K562 (cell line): ENCODE measurements at regions not wholly inside any gene's neighbourhood (a gene's known extent, or its start where the extent isn't known, plus 50 kb on each side); places are given as distances from the start of the nearest gene placed in this dataset.

ENCODE experiments used
- ATAC-seq: fragments of 200-7000 bp; cut with Tn5 transposase; 3 replicates; pipeline ENCODE4 v1.9.1; 2020; ENCODE audit warnings: moderate library complexity
- BruUV-seq: library from RNA; stranded (reverse); fragments of 400-500 nt; replicated peaks from 2 replicates; lab custom pipeline; 2021; lab: Mats Ljungman, UMichigan
- CTCF ChIA-PET: fragments of 300-600 bp; formaldehyde crosslinking; extraction: SDS; loops from one replicate; lab custom pipeline; 2021; ENCODE audit warnings: low intra/inter-chr PET ratio; lab: Yijun Ruan, JAX
- POLR2A ChIA-PET: fragments of 300-600, 350-650 bp; sonication (Branson Sonifier 250); formaldehyde crosslinking; extraction: SDS; loops from one replicate; lab custom pipeline; 2021; ENCODE audit warnings: antibody characterized with exemption, inconsistent platforms; lab: Yijun Ruan, JAX
- DNase-seq, 4 experiments: peaks; one replicate each; pipeline versions ENCODE4 v3.0.0 to v3.0.0-alpha.2; 2011 to 2018; ENCODE audit warnings: low spot score in 3 of 4, mixed read lengths in 3 of 4; ENCODE audit errors: extremely low read depth in 1 of 4
- FAIRE-seq: peaks from 2 replicates; lab custom pipeline; 2011; peaks lifted over from hg19 to GRCh38; lab: Jason Lieb, UNC
- H2AFZ ChIP-seq: 2 replicates; pipeline ENCODE4 v1.6.0; 2011; ENCODE audit warnings: low read depth, low read length, control low read depth, inconsistent platforms
- H3K27ac ChIP-seq: fragments of 200-600 bp; 3 replicates; pipeline ENCODE4 v1.8.0; 2011; ENCODE audit warnings: low read depth, mild to moderate bottlenecking, control low read depth, inconsistent platforms, low read length, moderate library complexity, mixed read lengths; ENCODE audit errors: extremely low read depth
- H3K27me3 ChIP-seq, 2 experiments: fragments of 300-600 bp in 1 of 2; 2 replicates in 1 of 2; 3 replicates in 1 of 2; pipeline versions ENCODE4 v1.6.0 to v1.8.0; 2011; ENCODE audit warnings: inconsistent platforms in 2 of 2, low read length in 2 of 2, mild to moderate bottlenecking in 1 of 2, mixed read lengths in 1 of 2, moderate library complexity in 1 of 2; ENCODE audit not compliant: control insufficient read depth in 2 of 2, insufficient read depth in 2 of 2
- H3K36me3 ChIP-seq: fragments of 300-600 bp; 3 replicates; pipeline ENCODE4 v1.8.0; 2011; ENCODE audit warnings: mild to moderate bottlenecking, low read length, inconsistent platforms; ENCODE audit not compliant: control insufficient read depth, insufficient read depth
- H3K4me1 ChIP-seq, 2 experiments: fragments of 200-600 bp in 1 of 2; replicated peaks in 1 of 2; 2 replicates in 1 of 2; 3 replicates in 1 of 2; pipeline versions ENCODE4 v1.5.1 to v1.8.0; 2011; ENCODE audit warnings: inconsistent platforms in 2 of 2, low read length in 2 of 2, mild to moderate bottlenecking in 1 of 2, mixed read lengths in 1 of 2, moderate library complexity in 1 of 2; ENCODE audit not compliant: control insufficient read depth in 2 of 2, insufficient read depth in 2 of 2
- H3K4me2 ChIP-seq: 2 replicates; pipeline ENCODE4 v1.6.1; 2011; ENCODE audit warnings: low read length, control low read depth, inconsistent platforms, mixed read lengths; ENCODE audit not compliant: insufficient read depth
- H3K4me3 ChIP-seq: fragments of 200-600 bp; sonication (generic), shearing (Covaris generic); 2 replicates; pipeline ENCODE4 v1.5.1; 2016; ENCODE audit warnings: control low read depth, inconsistent platforms
- H3K79me2 ChIP-seq: fragments of 200-600 bp; 3 replicates; pipeline ENCODE4 v1.8.0; 2011; ENCODE audit warnings: low read length, inconsistent platforms; ENCODE audit not compliant: control insufficient read depth, insufficient read depth
- H3K9ac ChIP-seq, 2 experiments: 2 replicates each; pipeline versions ENCODE4 v1.6.0 to v1.6.1; 2011; ENCODE audit warnings: low read depth in 2 of 2, low read length in 2 of 2, control low read depth in 1 of 2, inconsistent platforms in 1 of 2, mild to moderate bottlenecking in 1 of 2, mixed read lengths in 1 of 2; ENCODE audit not compliant: insufficient read depth in 1 of 2
- H3K9me1 ChIP-seq: one replicate; pipeline ENCODE4 v1.6.0; 2011; ENCODE audit warnings: inconsistent platforms, mild to moderate bottlenecking, low read length, moderate library complexity; ENCODE audit not compliant: control insufficient read depth, insufficient read depth
- H3K9me3 ChIP-seq: replicated peaks from 2 replicates; pipeline ENCODE4 v1.5.1; 2011; ENCODE audit warnings: low read depth, low read length, inconsistent platforms; ENCODE audit not compliant: control insufficient read depth, insufficient read depth
- H4K20me1 ChIP-seq: replicated peaks from 2 replicates; pipeline ENCODE4 v1.6.1; 2011; ENCODE audit warnings: low read length, inconsistent platforms, mixed read lengths; ENCODE audit not compliant: control insufficient read depth, insufficient read depth
- GABPB2 ChIP-seq: fragments of 250-450 bp; sonication (Bioruptor Pico); conservative IDR thresholded peaks from 2 replicates; pipeline ENCODE4 v1.5.1; 2021; ENCODE audit warnings: mild to moderate bottlenecking
- NCOA2 ChIP-seq, 2 experiments: fragments of 450-650 bp; IDR thresholded peaks; 2 replicates each; pipeline ENCODE4 v1.6.1; 2018; ENCODE audit warnings: mild to moderate bottlenecking in 2 of 2, moderate library complexity in 1 of 2; ENCODE audit not compliant: partially characterized antibody in 2 of 2
- NEUROD1 ChIP-seq: fragments of 150-350 bp; IDR thresholded peaks from 2 replicates; pipeline ENCODE4 v1.6.1; 2014; ENCODE audit warnings: borderline replicate concordance, low read length, low read depth; ENCODE audit not compliant: partially characterized antibody
- NONO ChIP-seq, 2 experiments: fragments of 200-400 bp in 1 of 2; fragments of 450-650 bp in 1 of 2; formaldehyde crosslinking in 1 of 2; IDR thresholded peaks; 2 replicates each; pipeline ENCODE4 v1.6.1; 2017; ENCODE audit warnings: low read depth in 2 of 2, mild to moderate bottlenecking in 2 of 2, moderate library complexity in 2 of 2, low read length in 1 of 2
- NR2C1 ChIP-seq, 2 experiments: fragments of 450-650 bp; IDR thresholded peaks; 2 replicates each; pipeline ENCODE4 v1.6.1; 2017; ENCODE audit warnings: mild to moderate bottlenecking in 2 of 2, antibody characterized with exemption in 1 of 2, inconsistent platforms in 1 of 2, missing compliant biosample characterization in 1 of 2, missing genetic modification characterization in 1 of 2
- NR2C2 ChIP-seq, 2 experiments: fragments of 200-800 bp in 1 of 2; sonication (Bioruptor generic) in 1 of 2; sonication (generic) in 1 of 2; formaldehyde crosslinking in 1 of 2; IDR thresholded peaks; 2 replicates each; pipeline versions ENCODE4 v1.6.1 to v1.8.0; 2016 to 2022; ENCODE audit warnings: mild to moderate bottlenecking in 1 of 2, missing compliant biosample characterization in 1 of 2, missing genetic modification characterization in 1 of 2, missing genetic modification reagents in 1 of 2
- ZNF263 ChIP-seq: sonication (generic); formaldehyde crosslinking; IDR thresholded peaks from 2 replicates; pipeline ENCODE4 v1.8.0; 2022; ENCODE audit warnings: mild to moderate bottlenecking, missing genetic modification reagents, borderline replicate concordance
- WGBS: fragments of 100-300 bp; shearing (Covaris generic); methylation state at CpG from one replicate; pipeline ENCODE4 v1.1.6; 2016; ENCODE audit warnings: low coverage, mixed read lengths; ENCODE audit not compliant: insufficient coverage; ENCODE audit errors: missing lambda C conversion rate; 5-methylcytosine and 5-hydroxymethylcytosine counted together
- in situ Hi-C: fragments of 300-500 bp; cut with MboI; formaldehyde crosslinking; loops from 4 replicates; pipeline ENCODE4 v1.15.0; 2018; ENCODE audit warnings: inconsistent platforms, mixed read lengths
- intact Hi-C: fragments of 100-400 bp; cut with micrococcal nuclease; formaldehyde crosslinking; loops from 2 replicates; pipeline ENCODE4 v1.14.2; 2022

DNA sequence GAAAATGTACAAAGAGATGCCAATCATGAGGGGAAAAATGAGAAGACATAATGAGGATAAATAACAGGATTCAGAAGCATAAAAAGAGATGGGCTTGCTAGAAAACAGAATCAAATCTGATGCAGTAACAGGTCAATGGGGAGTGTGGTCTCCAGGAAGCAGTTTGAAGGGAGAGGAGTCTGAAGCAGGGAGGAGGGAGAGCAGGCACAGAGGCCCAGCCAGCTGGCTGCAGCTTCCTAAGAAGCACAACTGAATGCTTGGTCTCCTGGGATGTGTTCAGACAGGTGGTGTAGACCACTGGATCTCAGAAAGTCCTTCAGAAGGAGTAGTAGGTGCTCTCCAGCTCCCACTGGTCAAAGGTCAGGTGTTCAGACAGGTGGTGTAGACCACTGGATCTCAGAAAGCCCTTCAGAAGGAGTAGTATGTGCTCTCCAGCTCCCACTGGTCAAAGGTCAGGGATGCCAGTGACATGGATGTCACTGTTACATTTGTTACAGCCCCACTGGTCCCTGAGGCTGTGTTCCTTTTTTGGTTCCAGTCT, 68.3 kb upstream of the UBAC2 start:
- intact Hi-C loops: no loop called here
- Histone ChIP-seq H2AFZ (no peak overlapping the region), H3K27ac (no peak overlapping the region), H3K36me3 (no peaks in the 10 kb centered on the region), H3K9me3 (no peaks in the 10 kb centered on the region), H3K9ac (peak overlapping the region in 1 of 2 experiments; percentile 17; a peak in 1 of 4 replicates), H3K27me3 (no peaks in the 10 kb centered on the region), H3K9me1 (no peaks in the 10 kb centered on the region), H3K4me2 (no peak overlapping the region), H3K4me3 (no peak overlapping the region), H3K79me2 (no peaks in the 10 kb centered on the region), H4K20me1 (no peaks in the 10 kb centered on the region), H3K4me1 (no peaks in the 10 kb centered on the region; a peak in 1 of 5 replicates)
- CTCF ChIA-PET: no interaction called here
- in situ Hi-C loops: no loop called here
- FAIRE-seq (no peak), DNase-seq (no peak), ATAC-seq (no peak)
- TF ChIP-seq ZNF263 (CRISPR knock-in tag): peak; percentile 88
- no peak for TF ChIP-seq NR2C2 (CRISPR knock-in tag; IDR thresholded peaks at IDR 0.05)
- no peak for TF ChIP-seq NR2C2 (tag; IDR thresholded peaks at IDR 0.05)
- BruUV-seq: no TSS peak
- POLR2A ChIA-PET: interaction anchor here (0.7 to 0.8 kb wide), 2 partner anchors 36 to 233 kb away, joined by 3 read pairs; no protein-coding TSS in a partner anchor

GRCh38 chr13:99133230-99133629, 67.4 kb upstream of the UBAC2 start:
- BruUV-seq: no TSS peak
- Histone ChIP-seq H3K79me2 (no peaks in the 10 kb centered on the region), H3K4me3 (no peak overlapping the region), H2AFZ (no peak overlapping the region), H3K9ac (no peak overlapping the region), H3K36me3 (no peaks in the 10 kb centered on the region), H3K9me1 (no peaks in the 10 kb centered on the region), H3K4me1 (no peaks in the 10 kb centered on the region; a peak in 1 of 5 replicates), H3K27me3 (no peaks in the 10 kb centered on the region), H3K4me2 (no peak overlapping the region), H3K27ac (no peak overlapping the region), H3K9me3 (no peaks in the 10 kb centered on the region), H4K20me1 (no peaks in the 10 kb centered on the region)
- TF ChIP-seq GABPB2: no peak
- no peak for TF ChIP-seq NONO (IDR thresholded peaks at IDR 0.05; ENCODE audit: low read depth in 2 of 2, low read length in 1 of 2)
- no peak for TF ChIP-seq NR2C1 (IDR thresholded peaks at IDR 0.05)
- TF ChIP-seq NR2C1 (tag; IDR thresholded peaks at IDR 0.05): no peak
- TF ChIP-seq NCOA2 (IDR thresholded peaks at IDR 0.05; ENCODE audit: partially characterized antibody in 2 of 2): no peak
- no peak for TF ChIP-seq NEUROD1
- in situ Hi-C loops: no loop called here
- WGBS: 71% methylated on average over 1 of the region's 1 CpG
- no peak for ATAC-seq
- no peak for FAIRE-seq
- intact Hi-C loops: no loop called here
- ChIA-PET POLR2A (interaction anchor here (0.5 kb wide), 1 partner anchor 20 kb away, joined by 3 read pairs; no protein-coding TSS in a partner anchor), CTCF (no interaction called here)
- no peak for DNase-seq
